Activated naive CD4-positive, alpha-beta T cell treated with anti-CD3 and anti-CD28 coated beads, Interleukin-2, amount 10 ng/mL, durations not matched to agents 7 days and 5 days (primary cell): ENCODE measurements at regions not wholly inside any gene's neighbourhood (a gene's known extent, or its start where the extent isn't known, plus 50 kb on each side); places are given as distances from the start of the nearest gene placed in this dataset.

Experiments used
- CTCF ChIA-PET: fragments of 350-600 bp; sonication (Branson Sonifier 250); formaldehyde crosslinking; loops from one replicate; lab custom pipeline; 2021; ENCODE audit warnings: antibody characterized with exemption; lab: Charles Lee
- DNase-seq: peaks from one replicate; pipeline ENCODE4 v3.0.0-alpha.2; 2020
- H3K27ac Mint-ChIP-seq: one replicate; pipeline ENCODE4 v1.8.0; 2021; ENCODE audit warnings: mild to moderate bottlenecking, moderate library complexity, mixed read lengths
- H3K27me3 Mint-ChIP-seq: one replicate; pipeline ENCODE4 v1.8.0; 2021; ENCODE audit warnings: mild to moderate bottlenecking, mixed read lengths
- H3K36me3 Mint-ChIP-seq: one replicate; pipeline ENCODE4 v1.8.0; 2021; ENCODE audit warnings: mixed read lengths
- H3K4me1 Mint-ChIP-seq: one replicate; pipeline ENCODE4 v1.8.0; 2021; ENCODE audit warnings: mixed read lengths
- H3K4me3 Mint-ChIP-seq: one replicate; pipeline ENCODE4 v1.8.0; 2021; ENCODE audit warnings: mild to moderate bottlenecking, moderate library complexity, mixed read lengths
- H3K9me3 Mint-ChIP-seq: one replicate; pipeline ENCODE4 v1.8.0; 2021; ENCODE audit warnings: mixed read lengths

DNA sequence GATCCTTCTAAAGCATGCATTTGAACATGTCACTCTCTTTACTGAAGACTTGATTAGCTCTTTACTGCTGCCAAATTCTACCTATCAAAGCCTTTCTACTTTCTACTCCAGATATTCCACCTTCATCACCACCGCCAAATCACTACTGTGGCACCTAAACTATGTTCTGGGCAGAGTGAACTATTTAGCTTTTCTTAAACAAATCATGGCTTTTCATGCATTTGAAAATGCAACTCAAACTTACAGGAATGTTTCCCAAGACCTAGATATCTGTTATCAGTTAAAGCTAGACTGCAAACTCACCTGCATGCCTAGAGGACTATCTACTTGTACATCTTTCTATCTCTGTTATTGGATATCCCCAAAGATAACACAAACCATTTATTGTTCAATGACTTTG lies 109.3 kb downstream of the MAFB start:
- Mint-ChIP-seq H3K27ac (no peak overlapping the region), H3K4me1 (no peaks in the 10 kb centered on the region), H3K36me3 (no peaks in the 10 kb centered on the region), H3K4me3 (no peak overlapping the region), H3K27me3 (no peaks in the 10 kb centered on the region), H3K9me3 (no peaks in the 10 kb centered on the region)
- CTCF ChIA-PET = no interaction called here
- no peak for DNase-seq

DNA sequence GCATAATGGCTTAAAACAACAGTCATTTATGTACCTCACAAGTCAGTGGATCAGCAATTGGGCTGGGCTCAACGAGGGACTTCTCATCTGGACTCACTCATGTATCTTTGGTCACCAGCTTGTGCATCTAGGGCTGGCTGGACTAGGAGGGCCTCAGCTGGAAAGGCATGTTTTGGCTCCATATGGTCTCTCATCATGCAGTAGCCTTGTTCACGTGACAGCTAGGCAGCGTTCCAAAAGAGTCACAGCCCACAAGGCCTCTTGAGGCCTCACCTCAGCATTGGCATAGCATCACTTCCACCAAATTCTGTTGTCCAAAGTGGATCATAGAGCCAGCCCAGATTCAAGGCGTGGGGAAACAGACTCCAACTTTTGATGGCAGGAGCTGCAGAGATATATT lies 110.1 kb downstream of the MAFB start:
- no peaks in the 10 kb centered on the region for H3K4me1 Mint-ChIP-seq
- H3K9me3 Mint-ChIP-seq = no peaks in the 10 kb centered on the region
- no peaks in the 10 kb centered on the region for H3K36me3 Mint-ChIP-seq
- DNase-seq = no peak
- no peak overlapping the region for H3K27ac Mint-ChIP-seq
- H3K4me3 Mint-ChIP-seq = no peak overlapping the region
- CTCF ChIA-PET = no interaction called here
- H3K27me3 Mint-ChIP-seq = no peaks in the 10 kb centered on the region

DNA sequence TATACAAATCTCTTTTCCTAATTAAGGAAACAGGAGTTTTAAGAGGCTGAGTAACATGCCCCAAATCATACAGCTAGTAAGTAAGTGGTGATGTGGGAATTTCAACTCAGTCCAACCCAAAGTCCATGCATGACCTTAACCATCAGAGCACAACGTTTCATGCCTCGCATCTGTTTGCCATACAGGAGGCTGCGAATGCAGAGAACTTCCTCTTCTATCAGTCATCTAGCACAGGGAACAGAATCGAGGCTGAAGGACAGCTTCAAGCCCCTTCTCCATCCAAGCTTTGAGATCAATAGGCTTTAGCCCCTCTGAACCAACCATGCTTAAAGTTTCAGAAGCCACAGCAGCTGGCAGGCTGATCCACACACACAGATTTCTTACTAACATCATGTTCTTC lies 113.2 kb downstream of the MAFB start:
- Mint-ChIP-seq H3K4me3 (no peak overlapping the region), H3K9me3 (no peaks in the 10 kb centered on the region), H3K27ac (no peak overlapping the region), H3K4me1 (no peaks in the 10 kb centered on the region), H3K36me3 (no peaks in the 10 kb centered on the region), H3K27me3 (no peaks in the 10 kb centered on the region)
- CTCF ChIA-PET = no interaction called here
- no peak for DNase-seq

DNA sequence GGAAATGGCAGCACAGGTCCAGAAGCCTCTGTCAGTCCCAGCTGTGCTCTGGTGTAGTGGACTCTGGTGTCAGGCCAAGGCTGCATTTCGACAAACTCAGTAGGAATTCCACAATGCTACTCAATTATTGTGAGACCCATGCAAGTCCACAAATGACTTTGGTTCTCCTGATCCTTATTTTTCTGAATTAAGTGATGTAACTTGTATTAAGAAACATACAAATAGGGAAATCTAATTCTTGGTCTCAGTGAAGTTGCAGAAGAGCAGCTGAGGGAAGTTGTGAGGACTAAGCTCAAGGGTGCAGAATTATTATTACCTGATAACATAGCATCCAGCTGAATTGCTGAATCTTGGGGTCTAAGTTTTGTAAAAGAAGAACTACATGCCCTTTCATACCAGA lies 116.8 kb downstream of the MAFB start:
- Mint-ChIP-seq H3K27ac (no peak overlapping the region), H3K4me3 (no peak overlapping the region)
- CTCF ChIA-PET = no interaction called here

DNA sequence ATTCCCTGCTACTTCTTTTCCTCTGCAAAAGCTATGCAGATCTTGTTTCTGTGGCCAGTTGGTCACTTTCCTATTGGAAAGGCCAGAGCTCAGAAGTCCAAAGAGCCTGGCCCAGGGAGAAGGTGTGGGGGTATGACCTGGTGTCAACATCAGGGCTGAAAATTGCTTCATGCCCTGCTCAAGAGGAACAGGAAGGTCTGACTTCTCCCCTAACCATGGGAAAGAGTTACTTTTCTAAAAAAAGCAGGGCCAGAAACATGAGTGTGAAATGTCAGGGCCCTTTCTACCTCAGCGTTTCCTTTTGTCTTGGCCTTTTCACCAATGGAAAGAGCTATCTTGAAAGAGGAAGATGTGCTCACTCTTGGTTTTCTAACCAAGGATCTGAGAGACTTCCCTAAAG lies 117.4 kb downstream of the MAFB start:
- Mint-ChIP-seq H3K9me3 (no peaks in the 10 kb centered on the region), H3K27ac (no peak overlapping the region), H3K4me3 (no peak overlapping the region), H3K36me3 (no peaks in the 10 kb centered on the region), H3K4me1 (no peaks in the 10 kb centered on the region), H3K27me3 (peaks cover 4% of the 10 kb centered on the region)
- CTCF ChIA-PET = no interaction called here
- DNase-seq = no peak

More for the DNA sequence above, 116.8 kb downstream of the MAFB start:
- no peaks in the 10 kb centered on the region for H3K9me3 Mint-ChIP-seq
- no peaks in the 10 kb centered on the region for H3K4me1 Mint-ChIP-seq
- no peak for DNase-seq
- peaks cover 4% of the 10 kb centered on the region for H3K27me3 Mint-ChIP-seq
- no peaks in the 10 kb centered on the region for H3K36me3 Mint-ChIP-seq

DNA sequence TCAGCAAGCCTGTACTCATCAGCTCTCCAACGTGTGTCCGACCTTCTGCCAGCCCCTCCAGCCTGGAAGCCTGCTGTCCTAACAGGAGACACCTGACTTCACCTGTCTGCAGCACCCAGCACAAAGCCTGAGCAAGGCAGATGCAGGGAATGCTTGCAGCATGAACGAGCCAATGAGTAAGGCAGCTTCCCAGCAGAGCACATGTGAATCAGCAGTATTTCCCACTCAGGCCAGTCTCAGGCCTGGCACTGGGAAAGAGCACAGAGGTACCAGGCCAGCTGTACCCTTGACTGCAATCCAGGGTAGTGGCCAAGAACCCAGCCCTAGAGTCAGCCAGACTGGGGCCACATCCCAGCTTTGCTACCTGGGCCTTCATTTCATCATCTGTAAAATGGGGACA lies 120.8 kb downstream of the MAFB start:
- CTCF ChIA-PET = no interaction called here
- H3K4me1 Mint-ChIP-seq = no peaks in the 10 kb centered on the region

DNA sequence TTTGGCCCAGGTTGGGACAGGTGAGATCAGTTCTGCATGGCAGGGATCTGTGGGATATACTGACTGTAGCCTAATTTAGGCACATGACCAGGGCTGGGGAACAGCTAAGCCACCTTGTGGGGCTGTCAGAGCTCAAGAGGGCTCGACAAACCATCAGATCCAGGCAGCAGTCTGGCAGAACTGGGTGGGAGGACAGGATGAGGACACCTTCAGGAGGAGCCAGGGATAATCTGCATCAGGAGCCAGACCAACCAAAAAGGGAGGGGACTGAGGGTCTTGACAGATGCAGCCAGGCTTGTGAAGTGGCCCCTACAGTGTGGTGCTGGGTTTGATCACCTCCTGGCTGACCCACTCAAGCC lies 123.4 kb downstream of the MAFB start:
- Mint-ChIP-seq H3K9me3 (no peaks in the 10 kb centered on the region), H3K4me1 (no peaks in the 10 kb centered on the region), H3K4me3 (no peak overlapping the region), H3K36me3 (no peaks in the 10 kb centered on the region), H3K27ac (no peak overlapping the region), H3K27me3 (peaks cover 4% of the 10 kb centered on the region)
- DNase-seq = no peak
- CTCF ChIA-PET = no interaction called here

More for the DNA sequence above, 120.8 kb downstream of the MAFB start:
- Mint-ChIP-seq H3K27me3 (peaks cover 4% of the 10 kb centered on the region), H3K36me3 (no peaks in the 10 kb centered on the region), H3K27ac (no peak overlapping the region), H3K4me3 (no peak overlapping the region), H3K9me3 (no peaks in the 10 kb centered on the region)
- no peak for DNase-seq

DNA sequence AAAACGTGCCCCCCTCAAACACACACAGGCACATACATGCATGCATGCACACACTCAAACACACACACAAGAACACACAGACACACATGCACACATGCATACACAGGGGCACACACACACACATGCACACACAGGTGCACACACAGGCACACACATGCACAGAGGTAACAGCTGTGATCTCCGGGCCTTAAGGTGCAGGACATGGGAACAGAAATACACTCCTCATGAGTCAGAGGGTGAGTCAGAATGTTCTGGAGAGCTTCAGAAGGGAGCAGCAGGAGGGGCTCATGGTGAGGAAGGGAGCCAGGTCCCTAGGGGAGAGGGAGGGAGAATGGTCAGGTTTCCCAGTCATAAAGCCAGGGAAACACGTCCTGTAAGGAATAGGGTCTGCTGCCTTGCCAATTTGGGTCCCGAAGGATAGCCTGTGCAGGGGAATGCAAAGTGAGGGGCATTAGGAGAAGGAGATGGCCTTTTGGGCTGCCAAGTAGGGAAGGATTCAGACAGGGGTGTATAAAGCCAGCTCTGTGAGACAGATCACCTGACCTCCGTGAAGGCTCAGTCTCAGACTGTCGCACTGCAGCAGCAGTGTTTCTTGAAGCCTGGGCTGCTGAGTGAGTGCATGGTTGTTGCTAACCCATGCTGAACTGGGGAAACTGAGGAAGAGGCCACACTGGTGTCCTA lies 123.9 kb downstream of the MAFB start:
- Mint-ChIP-seq H3K27me3 (peaks cover 4% of the 10 kb centered on the region), H3K9me3 (no peaks in the 10 kb centered on the region), H3K27ac (no peak overlapping the region), H3K4me1 (no peaks in the 10 kb centered on the region), H3K4me3 (no peak overlapping the region), H3K36me3 (no peaks in the 10 kb centered on the region)
- DNase-seq = no peak
- CTCF ChIA-PET = no interaction called here

DNA sequence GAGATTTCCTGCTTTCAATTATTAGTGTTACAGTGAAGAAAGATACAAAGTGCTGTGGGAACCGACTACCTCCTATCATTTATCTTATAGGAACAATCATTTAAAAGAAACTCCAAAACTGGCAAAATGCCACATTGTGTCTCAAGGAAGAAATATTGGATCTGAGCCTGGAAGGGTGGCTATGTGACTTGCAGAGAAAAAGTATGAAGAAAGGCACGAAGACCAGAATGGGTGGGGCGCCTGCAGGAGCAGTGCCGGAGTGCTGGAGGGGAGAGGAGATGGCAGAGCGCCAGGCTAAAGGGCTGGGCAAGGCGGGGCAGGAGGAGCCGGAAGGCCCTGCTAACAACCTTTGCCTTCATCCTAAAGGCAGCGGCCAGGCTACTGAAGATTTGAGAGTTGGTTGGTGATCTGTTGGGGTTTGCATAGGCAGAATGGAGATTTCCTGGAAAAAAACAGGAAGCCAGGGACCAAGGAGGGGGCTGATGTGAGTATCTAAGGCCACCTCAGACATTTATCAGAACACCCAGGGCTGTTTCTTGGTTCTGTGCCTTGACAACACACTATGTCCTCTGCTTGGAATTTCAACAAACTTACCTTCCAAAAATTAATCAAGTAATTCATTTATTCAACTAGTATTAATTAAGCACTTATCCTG lies 125.6 kb downstream of the MAFB start:
- Mint-ChIP-seq H3K27ac (no peak overlapping the region), H3K36me3 (no peaks in the 10 kb centered on the region), H3K27me3 (peaks cover 4% of the 10 kb centered on the region), H3K9me3 (no peaks in the 10 kb centered on the region), H3K4me1 (no peaks in the 10 kb centered on the region), H3K4me3 (no peak overlapping the region)
- no peak for DNase-seq
- CTCF ChIA-PET = no interaction called here

DNA sequence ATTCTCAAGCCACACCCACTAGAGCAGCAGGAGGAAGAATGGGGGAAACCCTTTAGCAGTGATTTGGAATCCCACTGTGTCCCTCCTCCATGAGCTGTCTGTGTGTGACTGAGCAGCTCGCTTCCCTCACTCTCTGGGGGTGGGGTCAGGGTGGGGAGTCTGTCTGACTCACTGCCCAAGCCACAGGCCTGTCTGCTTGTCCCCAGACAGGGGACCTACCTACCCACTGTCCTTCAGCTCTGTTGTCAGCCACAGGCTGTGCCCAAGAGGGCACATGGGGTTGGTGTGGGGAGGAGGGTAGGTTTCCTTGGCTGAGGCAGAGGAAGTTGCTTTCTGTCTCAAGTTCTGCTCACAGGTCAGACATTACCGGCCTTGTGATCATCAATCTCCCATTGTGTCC lies 127.0 kb downstream of the MAFB start:
- H3K27me3 Mint-ChIP-seq = no peaks in the 10 kb centered on the region
- H3K4me1 Mint-ChIP-seq = no peaks in the 10 kb centered on the region
- no peaks in the 10 kb centered on the region for H3K36me3 Mint-ChIP-seq
- H3K27ac Mint-ChIP-seq = no peak overlapping the region
- no peak overlapping the region for H3K4me3 Mint-ChIP-seq
- DNase-seq = no peak
- CTCF ChIA-PET = no interaction called here
- H3K9me3 Mint-ChIP-seq = no peaks in the 10 kb centered on the region

DNA sequence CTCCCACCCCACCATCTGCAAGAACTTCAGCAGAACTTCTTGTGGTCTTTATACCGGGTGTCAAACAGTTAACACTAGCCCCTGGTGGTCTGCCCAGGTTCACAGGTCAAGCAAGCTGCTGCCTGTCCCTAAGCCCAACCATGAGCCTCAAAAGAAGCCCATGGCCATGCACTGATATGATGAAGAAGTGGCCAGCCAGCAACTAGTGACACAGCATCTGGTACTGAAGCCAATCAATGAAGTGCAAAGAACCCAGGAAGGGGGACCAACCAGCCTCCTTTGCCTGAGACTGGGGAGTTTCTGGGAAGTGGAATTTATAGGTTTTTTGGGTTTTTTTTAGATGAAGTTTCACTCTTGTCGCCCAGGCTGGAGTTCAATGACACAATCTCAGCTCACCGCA lies 127.8 kb downstream of the MAFB start:
- H3K4me1 Mint-ChIP-seq = no peaks in the 10 kb centered on the region
- CTCF ChIA-PET = no interaction called here
- H3K27me3 Mint-ChIP-seq = no peaks in the 10 kb centered on the region
- H3K9me3 Mint-ChIP-seq = no peaks in the 10 kb centered on the region
- no peak overlapping the region for H3K4me3 Mint-ChIP-seq
- H3K27ac Mint-ChIP-seq = no peak overlapping the region
- H3K36me3 Mint-ChIP-seq = no peaks in the 10 kb centered on the region
- no peak for DNase-seq

DNA sequence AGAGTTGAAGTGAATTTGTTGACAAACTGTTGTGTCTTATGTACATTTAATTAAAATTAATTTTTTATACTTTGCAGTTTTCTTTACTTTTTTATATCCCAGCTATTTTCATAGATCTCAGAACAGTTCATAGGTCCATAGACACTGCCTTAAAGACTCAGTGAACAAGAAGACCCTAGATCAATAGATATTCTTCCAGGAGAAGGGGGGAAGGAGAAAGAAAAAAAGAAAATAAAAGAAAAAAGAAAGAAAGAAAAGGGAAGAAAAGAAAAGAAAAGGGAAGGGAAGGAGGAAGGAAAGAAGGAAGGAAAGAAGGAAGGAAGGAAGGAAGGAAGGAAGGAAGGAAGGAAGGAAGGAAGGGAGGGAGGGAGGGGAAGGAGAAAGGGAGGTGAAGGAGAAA lies 130.8 kb downstream of the MAFB start:
- peaks cover 1% of the 10 kb centered on the region for H3K9me3 Mint-ChIP-seq
- H3K4me3 Mint-ChIP-seq = no peak overlapping the region

DNA sequence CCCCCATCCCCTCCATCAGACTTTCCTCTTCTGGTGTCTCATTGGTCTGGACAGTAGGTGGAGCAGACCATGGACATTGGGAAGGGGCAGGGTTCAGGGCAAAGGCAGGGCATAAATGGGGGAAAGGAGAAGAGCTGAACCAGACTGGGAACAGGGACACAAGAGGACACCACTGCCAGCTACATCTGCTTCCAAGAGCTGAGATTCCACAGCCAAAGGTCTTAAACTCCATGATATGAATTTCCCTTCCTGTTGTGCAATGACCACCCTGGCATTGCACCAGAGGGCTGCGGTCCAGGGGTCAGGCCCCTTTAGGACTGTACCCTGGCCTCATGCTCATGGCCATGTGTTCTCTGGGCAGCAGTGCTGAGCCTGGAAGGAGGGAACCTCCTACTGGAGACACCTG lies 137.9 kb downstream of the MAFB start:
- peaks cover 1% of the 10 kb centered on the region for H3K9me3 Mint-ChIP-seq
- DNase-seq = no peak
- no peaks in the 10 kb centered on the region for H3K36me3 Mint-ChIP-seq
- H3K27ac Mint-ChIP-seq = no peak overlapping the region
- CTCF ChIA-PET = no interaction called here
- no peaks in the 10 kb centered on the region for H3K27me3 Mint-ChIP-seq
- H3K4me1 Mint-ChIP-seq = no peaks in the 10 kb centered on the region
- H3K4me3 Mint-ChIP-seq = no peak overlapping the region

More for the DNA sequence above, 130.8 kb downstream of the MAFB start:
- H3K27ac Mint-ChIP-seq = no peak overlapping the region
- no peaks in the 10 kb centered on the region for H3K36me3 Mint-ChIP-seq
- CTCF ChIA-PET = no interaction called here
- H3K4me1 Mint-ChIP-seq = no peaks in the 10 kb centered on the region
- no peaks in the 10 kb centered on the region for H3K27me3 Mint-ChIP-seq
- no peak for DNase-seq

DNA sequence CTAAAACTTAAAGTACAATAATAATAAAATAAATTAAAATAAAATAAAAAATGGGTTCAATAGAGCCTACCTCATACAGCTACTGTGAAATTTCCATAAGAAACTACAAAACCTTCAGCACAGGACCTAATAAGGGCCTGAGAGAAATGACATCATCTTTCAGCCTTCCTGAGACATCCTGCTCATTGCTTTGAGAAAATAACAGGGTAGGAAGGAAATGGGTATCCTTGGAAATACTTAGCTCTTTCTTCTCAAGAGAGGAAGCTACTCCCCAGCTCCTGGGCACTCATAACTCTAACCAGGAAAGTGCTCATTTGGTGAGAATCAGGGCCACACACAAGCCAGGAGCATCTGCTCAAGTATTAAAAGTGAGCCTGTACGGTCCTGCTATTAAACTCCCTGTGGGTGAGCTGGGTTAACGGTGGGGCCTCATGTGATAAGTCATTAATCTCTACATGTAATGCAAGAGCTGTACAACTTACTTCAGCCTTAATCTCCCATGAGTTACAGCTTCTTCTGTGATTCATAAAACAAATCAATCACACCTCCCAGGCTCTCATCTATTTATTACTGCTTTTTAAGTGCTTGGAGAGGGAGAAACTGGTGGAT lies 141.4 kb downstream of the MAFB start:
- CTCF ChIA-PET = no interaction called here

DNA sequence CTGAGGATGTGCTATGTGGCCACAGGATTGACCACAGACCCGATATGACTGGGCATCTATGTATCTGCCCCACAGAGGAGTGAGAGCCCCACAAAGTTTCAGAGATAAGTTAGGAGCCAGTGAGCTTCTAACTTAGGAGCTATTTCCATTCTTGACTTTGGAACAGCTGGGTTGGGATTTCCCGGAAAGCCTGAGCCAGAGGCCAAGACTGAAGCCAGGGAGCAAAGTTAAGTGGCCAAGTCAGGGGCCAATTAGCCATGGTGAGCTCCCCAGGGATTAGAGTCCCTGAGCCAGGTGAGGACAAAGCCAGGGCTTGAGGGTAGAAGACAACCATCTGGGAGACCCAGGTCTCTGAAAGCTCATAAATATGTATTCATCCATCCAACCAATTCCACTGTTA lies 143.6 kb downstream of the MAFB start:
- CTCF ChIA-PET = no interaction called here
- Mint-ChIP-seq H3K27me3 (no peaks in the 10 kb centered on the region), H3K9me3 (no peaks in the 10 kb centered on the region), H3K27ac (no peak overlapping the region), H3K4me1 (no peaks in the 10 kb centered on the region), H3K36me3 (no peaks in the 10 kb centered on the region), H3K4me3 (no peak overlapping the region)
- no peak for DNase-seq

More for the DNA sequence above, 141.4 kb downstream of the MAFB start:
- no peak for DNase-seq
- Mint-ChIP-seq H3K36me3 (no peaks in the 10 kb centered on the region), H3K4me1 (no peaks in the 10 kb centered on the region), H3K27me3 (no peaks in the 10 kb centered on the region), H3K27ac (no peak overlapping the region), H3K9me3 (no peaks in the 10 kb centered on the region), H3K4me3 (no peak overlapping the region)
